HUES64 (cell line): ENCODE measurements at regions not wholly inside any gene's neighbourhood (a gene's known extent, or its start where the extent isn't known, plus 50 kb on each side); places are given as distances from the start of the nearest gene placed in this dataset.
"Not testable (repeated sequence)": the region's sequence is repeated elsewhere in the genome, so short reads cannot be mapped to it uniquely, and the experiment has no call there.

Experiments
- H3K27ac ChIP-seq: 2 replicates; pipeline ENCODE4 v1.7.0; 2013; ENCODE audit warnings: low read depth, low read length, inconsistent platforms
- H3K27me3 ChIP-seq: 2 replicates; pipeline ENCODE4 v1.6.1; 2013; ENCODE audit warnings: mild to moderate bottlenecking, low read length; ENCODE audit not compliant: insufficient read depth
- H3K36me3 ChIP-seq: 2 replicates; pipeline ENCODE4 v1.6.1; 2013; ENCODE audit warnings: mild to moderate bottlenecking, low read length; ENCODE audit not compliant: insufficient read depth
- H3K4me1 ChIP-seq: 2 replicates; pipeline ENCODE4 v1.6.1; 2013; ENCODE audit warnings: mild to moderate bottlenecking, low read length, moderate library complexity; ENCODE audit not compliant: insufficient read depth
- H3K4me3 ChIP-seq: 2 replicates; pipeline ENCODE4 v1.5.1; 2013; ENCODE audit warnings: mild to moderate bottlenecking, low read length, moderate library complexity
- H3K9ac ChIP-seq: 2 replicates; pipeline ENCODE4 v1.6.1; 2013; ENCODE audit warnings: mild to moderate bottlenecking, low read depth, low read length
- H3K9me3 ChIP-seq: 2 replicates; pipeline ENCODE4 v1.6.1; 2013; ENCODE audit warnings: low read depth, low read length; ENCODE audit not compliant: insufficient read depth
- WGBS: fragments of 150-250, 120-280 bp; methylation state at CpG from one replicate; pipeline ENCODE4 v1.1.7; 2013; ENCODE audit warnings: missing lambda C conversion rate; 5-methylcytosine and 5-hydroxymethylcytosine counted together

DNA sequence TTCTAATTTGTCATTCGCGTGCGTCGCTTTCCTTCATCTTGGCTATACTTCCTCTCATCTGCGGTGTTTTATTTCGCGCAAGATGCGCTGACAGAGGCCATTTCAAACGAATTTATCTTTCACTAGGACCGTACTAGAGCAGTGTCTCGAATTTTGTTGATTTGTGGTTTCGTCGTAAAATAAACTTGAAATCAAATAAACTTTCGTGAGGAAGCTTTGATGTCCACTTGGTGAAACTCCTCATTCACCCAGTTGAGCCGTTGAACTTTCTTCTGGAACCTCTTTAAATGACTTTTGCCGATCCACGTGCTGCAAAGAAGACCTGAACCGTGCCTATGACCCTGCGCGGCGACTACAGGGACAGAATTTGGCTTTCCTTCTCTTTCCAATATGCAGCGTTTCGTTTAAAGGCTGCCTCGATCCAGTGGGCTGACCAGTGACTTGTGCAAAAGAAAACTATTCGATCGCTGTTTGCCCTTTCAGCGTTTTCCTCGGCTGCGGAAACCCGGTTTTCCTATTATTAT is 163.9 kb upstream of the PPP1R3A start:
- H3K9ac ChIP-seq: no peak overlapping the region
- H3K27ac ChIP-seq: no peak overlapping the region
- H3K36me3 ChIP-seq: no peaks in the 10 kb centered on the region
- H3K4me1 ChIP-seq: peaks cover 14% of the 10 kb centered on the region
- H3K4me3 ChIP-seq: peak overlapping the region; percentile 80
- H3K27me3 ChIP-seq: peaks cover 75% of the 10 kb centered on the region
- WGBS: 2% methylated on average over 30 of the region's 30 CpGs
- no peaks in the 10 kb centered on the region for H3K9me3 ChIP-seq

GRCh38 chr7:114081606-114082425 is 163.0 kb upstream of the PPP1R3A start:
- 16% methylated on average over 4 of the region's 6 CpGs for WGBS
- no peaks in the 10 kb centered on the region for H3K9me3 ChIP-seq
- no peaks in the 10 kb centered on the region for H3K36me3 ChIP-seq
- peaks cover 66% of the 10 kb centered on the region for H3K27me3 ChIP-seq
- no peak overlapping the region for H3K9ac ChIP-seq
- H3K4me1 ChIP-seq: peaks cover 14% of the 10 kb centered on the region
- no peak overlapping the region for H3K27ac ChIP-seq
- no peak overlapping the region for H3K4me3 ChIP-seq

GRCh38 chr7:114077158-114077524 is 158.3 kb upstream of the PPP1R3A start:
- WGBS: 97% methylated on average over 18 of the region's 18 CpGs
- H3K36me3 ChIP-seq, H3K4me3 ChIP-seq, H3K9me3 ChIP-seq, H3K27ac ChIP-seq, H3K9ac ChIP-seq, H3K4me1 ChIP-seq: not testable (repeated sequence)
- H3K27me3 ChIP-seq: peaks cover 20% of the 10 kb centered on the region

DNA sequence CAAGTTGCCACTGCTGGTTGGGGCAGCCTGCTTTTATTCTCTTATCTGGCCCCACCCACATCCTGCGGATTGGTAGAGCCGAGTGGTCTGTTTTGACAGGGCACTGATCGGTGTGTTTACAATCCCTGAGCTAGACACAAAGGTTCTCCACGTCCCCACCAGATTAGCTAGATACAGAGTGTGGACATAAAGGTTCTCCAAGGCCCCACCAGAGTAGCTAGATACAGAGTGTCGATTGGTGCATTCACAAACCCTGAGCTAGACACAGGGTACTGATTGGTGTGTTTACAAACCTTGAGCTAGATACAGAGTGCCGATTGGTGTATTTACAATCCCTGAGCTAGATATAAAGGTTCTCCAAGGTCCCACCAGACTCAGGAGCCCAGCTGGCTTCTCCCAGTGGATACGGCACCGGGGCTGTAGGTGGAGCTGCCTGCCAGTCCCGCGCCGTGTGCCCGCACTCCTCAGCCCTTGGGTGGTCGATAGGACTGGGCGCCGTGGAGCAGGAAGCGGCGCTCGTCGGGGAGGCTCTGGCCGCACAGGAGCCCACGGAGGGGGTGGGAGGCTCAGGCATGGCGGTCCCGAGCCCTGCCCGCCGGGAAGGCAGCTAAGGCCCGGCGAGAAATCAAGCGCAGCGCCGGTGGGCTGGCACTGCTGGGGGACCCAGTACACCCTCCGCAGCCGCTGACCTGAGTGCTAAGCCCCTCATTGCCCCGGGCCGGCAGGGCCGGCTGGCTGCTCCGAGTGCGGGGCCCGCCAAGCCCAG is 157.8 kb upstream of the PPP1R3A start:
- not testable (repeated sequence) for H3K36me3 ChIP-seq, H3K9me3 ChIP-seq, H3K27ac ChIP-seq, H3K4me1 ChIP-seq, H3K9ac ChIP-seq, H3K4me3 ChIP-seq
- H3K27me3 ChIP-seq: peaks cover 14% of the 10 kb centered on the region; the same call in 1 of the 2 replicates
- WGBS: 95% methylated on average over 36 of the region's 38 CpGs

GRCh38 chr7:114073701-114074100 is 154.9 kb upstream of the PPP1R3A start:
- Histone ChIP-seq H3K27ac (no peak overlapping the region), H3K9ac (no peak overlapping the region), H3K4me3 (no peak overlapping the region), H3K4me1 (no peaks in the 10 kb centered on the region), H3K27me3 (no peaks in the 10 kb centered on the region), H3K9me3 (no peaks in the 10 kb centered on the region), H3K36me3 (no peaks in the 10 kb centered on the region)
- WGBS: 93% methylated on average over 2 of the region's 2 CpGs

DNA sequence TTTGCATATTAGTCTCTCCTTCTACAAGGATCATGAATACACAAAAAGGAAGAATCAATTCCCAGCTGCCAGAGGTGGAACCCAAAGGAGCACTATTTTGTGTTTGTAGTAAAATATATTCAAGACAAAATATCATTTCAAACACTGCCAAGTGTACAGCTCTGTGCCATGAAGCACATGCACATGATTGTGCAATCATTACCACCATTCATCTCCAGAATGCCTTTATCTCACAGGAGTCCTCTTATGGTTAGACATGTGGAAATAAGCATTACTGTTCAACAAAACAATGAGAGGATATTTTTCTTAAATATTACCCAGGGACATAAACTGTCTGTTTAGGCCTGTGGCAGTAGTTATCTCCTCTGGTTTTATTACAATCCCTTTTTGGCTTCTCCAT is 151.4 kb upstream of the PPP1R3A start:
- no peaks in the 10 kb centered on the region for H3K9me3 ChIP-seq
- H3K4me1 ChIP-seq: no peaks in the 10 kb centered on the region
- H3K27me3 ChIP-seq: no peaks in the 10 kb centered on the region
- H3K9ac ChIP-seq: no peak overlapping the region
- no peak overlapping the region for H3K27ac ChIP-seq
- no peak overlapping the region for H3K4me3 ChIP-seq
- no peaks in the 10 kb centered on the region for H3K36me3 ChIP-seq

DNA sequence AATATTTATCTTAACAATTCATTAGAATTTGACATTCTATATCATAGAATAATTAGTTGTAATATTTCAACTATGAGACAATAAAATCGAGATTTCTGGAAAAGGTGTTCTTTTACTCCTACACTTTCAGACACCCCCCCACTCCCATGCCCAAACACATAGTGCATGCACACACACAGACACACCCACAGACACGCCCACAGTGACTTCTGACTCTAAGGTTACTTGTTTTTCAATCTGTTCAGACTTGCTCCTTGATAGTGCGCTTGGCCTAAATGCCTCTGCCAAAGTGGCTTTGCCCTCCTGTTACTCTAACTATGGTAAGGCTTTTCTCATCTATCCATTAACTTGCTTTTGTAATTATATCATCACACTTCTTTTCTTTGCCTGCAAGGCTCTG is 144.0 kb upstream of the PPP1R3A start:
- 91% methylated on average over 3 of the region's 3 CpGs for WGBS
- H3K9me3 ChIP-seq: no peaks in the 10 kb centered on the region

DNA sequence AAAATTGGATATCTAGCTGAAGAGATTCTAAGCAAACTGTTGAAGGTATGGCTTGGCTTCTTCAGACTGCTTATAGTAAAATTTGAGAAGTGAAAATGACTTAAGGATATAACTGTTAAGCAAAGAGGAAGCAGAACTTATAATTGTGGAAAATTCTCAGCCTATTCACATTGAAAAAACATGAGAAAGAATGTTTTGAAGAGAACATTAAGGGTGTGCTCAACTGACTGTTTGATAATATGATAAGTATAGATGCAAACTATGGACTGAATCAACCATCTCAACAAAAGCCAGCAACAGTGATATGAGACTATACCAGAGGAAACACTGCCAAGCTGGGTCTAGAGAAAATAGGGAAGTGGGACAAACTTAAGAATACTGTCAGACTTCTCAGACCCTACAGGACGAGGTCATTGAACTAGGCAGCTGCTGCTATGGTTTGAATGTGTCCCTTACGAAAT is 133.1 kb upstream of the PPP1R3A start:
- Histone ChIP-seq H3K27ac (no peak overlapping the region), H3K9me3 (no peaks in the 10 kb centered on the region), H3K4me3 (no peak overlapping the region), H3K27me3 (no peaks in the 10 kb centered on the region), H3K4me1 (no peaks in the 10 kb centered on the region), H3K36me3 (no peaks in the 10 kb centered on the region), H3K9ac (no peak overlapping the region)
- 66% methylated on average over 2 of the region's 2 CpGs for WGBS

More for the DNA sequence above, 144.0 kb upstream of the PPP1R3A start:
- no peak overlapping the region for H3K4me3 ChIP-seq
- no peaks in the 10 kb centered on the region for H3K36me3 ChIP-seq
- no peaks in the 10 kb centered on the region for H3K4me1 ChIP-seq
- no peaks in the 10 kb centered on the region for H3K27me3 ChIP-seq
- no peak overlapping the region for H3K27ac ChIP-seq
- H3K9ac ChIP-seq: no peak overlapping the region

GRCh38 chr7:114050571-114050970 is 131.8 kb upstream of the PPP1R3A start:
- 83% methylated on average over 3 of the region's 3 CpGs for WGBS

GRCh38 chr7:114048386-114049235 is 129.8 kb upstream of the PPP1R3A start:
- H3K27ac ChIP-seq: no peak overlapping the region
- H3K4me3 ChIP-seq: no peak overlapping the region
- no peaks in the 10 kb centered on the region for H3K9me3 ChIP-seq
- H3K4me1 ChIP-seq: no peaks in the 10 kb centered on the region
- WGBS: 92% methylated on average over 12 of the region's 12 CpGs
- no peak overlapping the region for H3K9ac ChIP-seq
- no peaks in the 10 kb centered on the region for H3K36me3 ChIP-seq
- H3K27me3 ChIP-seq: no peaks in the 10 kb centered on the region

More at GRCh38 chr7:114050571-114050970, 131.8 kb upstream of the PPP1R3A start:
- Histone ChIP-seq H3K27me3 (no peaks in the 10 kb centered on the region), H3K4me3 (no peak overlapping the region), H3K27ac (no peak overlapping the region), H3K9ac (no peak overlapping the region), H3K9me3 (no peaks in the 10 kb centered on the region), H3K4me1 (no peaks in the 10 kb centered on the region), H3K36me3 (no peaks in the 10 kb centered on the region)
